Ovary (tissue), 7 donors: ENCODE measurements at regions not wholly inside any gene's neighbourhood (a gene's known extent, or its start where the extent isn't known, plus 50 kb on each side); places are given as distances from the start of the nearest gene placed in this dataset.

Experiments
- DNase-seq, 5 donors: peaks; one replicate each; pipeline ENCODE4 v3.0.0-alpha.2; 2019 to 2020
- H3K27ac ChIP-seq, 2 donors: fragments of 200-600 bp; one replicate each; pipeline versions ENCODE4 v1.5.1 to v1.8.0; 2019 to 2022
- H3K27me3 ChIP-seq: fragments of 200-600 bp; one replicate; pipeline ENCODE4 v1.8.0; 2022
- H3K36me3 ChIP-seq: fragments of 200-600 bp; sonication (generic); one replicate; pipeline ENCODE4 v1.5.1; 2019
- H3K4me1 ChIP-seq: one replicate; pipeline ENCODE4 v1.8.1; 2013; ENCODE audit warnings: mild to moderate bottlenecking, moderate library complexity; ENCODE audit not compliant: insufficient read depth
- H3K4me3 ChIP-seq: fragments of 200-600 bp; sonication (generic); one replicate; pipeline ENCODE4 v1.5.1; 2017
- H3K9me3 ChIP-seq, 2 donors: fragments of 200-600 bp in 1 of 2; sonication (generic) in 1 of 2; one replicate each; pipeline versions ENCODE4 v1.5.1 to v1.8.1; 2013 to 2019; ENCODE audit warnings: mild to moderate bottlenecking in 1 of 2, moderate library complexity in 1 of 2
- EP300 ChIP-seq: sonication (generic); formaldehyde crosslinking; IDR thresholded peaks from one replicate; pipeline ENCODE4 v1.6.1; 2017; ENCODE audit warnings: antibody characterized with exemption
- POLR2A ChIP-seq: fragments of 450-650 bp; IDR thresholded peaks from one replicate; pipeline ENCODE4 v1.6.1; 2017; ENCODE audit warnings: antibody characterized with exemption, mild to moderate bottlenecking, moderate library complexity
- WGBS, 3 donors: extraction: QIAGEN DNeasy Blood & Tissue Kit in 1 of 3; methylation state at CpG; one replicate each; pipeline versions ENCODE4 v1.1.5 to v1.1.7; 2013 to 2017; 5-methylcytosine and 5-hydroxymethylcytosine counted together
- intact Hi-C, 4 donors: fragments of 100-400 bp; cut with DNase I; formaldehyde crosslinking; loops; one replicate each; pipeline versions ENCODE4 v1.11.0 to v1.15.1; 2022 to 2023
- TF ChIP-seq, protein P1 (sequence below), 3 donors: fragments of 450-650 bp in 2 of 3; fragments of 200-600 bp in 1 of 3; IDR thresholded peaks; one replicate each; pipeline versions ENCODE4 v1.5.1 to v1.8.0; 2016 to 2022; ENCODE audit warnings: antibody characterized with exemption in 3 of 3, mild to moderate bottlenecking in 1 of 3
- donor health status: DM: no; HTN: no; CAD: no; lungs with moderate emphysema.
- donor health status: DM: no; HTN: no; CAD: no.
- donor health status: Bipolar disorder and iron deficiency.
- donor health status: DM: no; HTN: no; CAD: no.
- donor health status: DM: yes; HTN: yes; CAD: no.

DNA sequence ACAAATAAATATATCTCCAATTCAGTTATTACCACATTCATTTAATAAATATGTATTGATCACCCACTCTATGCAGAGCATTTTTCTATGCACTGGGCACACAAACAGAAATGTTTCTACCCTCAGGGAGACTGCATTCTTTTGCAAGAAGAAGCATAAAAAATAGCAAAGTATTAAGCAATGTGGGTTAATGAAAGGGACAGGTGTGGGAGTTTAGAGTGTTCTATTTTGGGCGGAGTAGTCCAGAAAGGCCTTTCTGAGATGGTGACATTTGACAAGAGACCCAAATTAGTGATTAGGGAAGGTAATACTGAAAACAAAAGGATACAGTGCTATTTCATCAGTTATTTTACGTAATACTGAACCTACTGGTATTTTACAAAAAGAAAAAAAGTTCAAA lies 394.3 kb upstream of the CHST9 start:
- 90 to 93% (median 92%) methylated on average over 2 of the region's 2 CpGs for WGBS, 3 donors
- TF ChIP-seq POLR2A (no peak), EP300 (no peak)
- TF ChIP-seq, protein P1, sequence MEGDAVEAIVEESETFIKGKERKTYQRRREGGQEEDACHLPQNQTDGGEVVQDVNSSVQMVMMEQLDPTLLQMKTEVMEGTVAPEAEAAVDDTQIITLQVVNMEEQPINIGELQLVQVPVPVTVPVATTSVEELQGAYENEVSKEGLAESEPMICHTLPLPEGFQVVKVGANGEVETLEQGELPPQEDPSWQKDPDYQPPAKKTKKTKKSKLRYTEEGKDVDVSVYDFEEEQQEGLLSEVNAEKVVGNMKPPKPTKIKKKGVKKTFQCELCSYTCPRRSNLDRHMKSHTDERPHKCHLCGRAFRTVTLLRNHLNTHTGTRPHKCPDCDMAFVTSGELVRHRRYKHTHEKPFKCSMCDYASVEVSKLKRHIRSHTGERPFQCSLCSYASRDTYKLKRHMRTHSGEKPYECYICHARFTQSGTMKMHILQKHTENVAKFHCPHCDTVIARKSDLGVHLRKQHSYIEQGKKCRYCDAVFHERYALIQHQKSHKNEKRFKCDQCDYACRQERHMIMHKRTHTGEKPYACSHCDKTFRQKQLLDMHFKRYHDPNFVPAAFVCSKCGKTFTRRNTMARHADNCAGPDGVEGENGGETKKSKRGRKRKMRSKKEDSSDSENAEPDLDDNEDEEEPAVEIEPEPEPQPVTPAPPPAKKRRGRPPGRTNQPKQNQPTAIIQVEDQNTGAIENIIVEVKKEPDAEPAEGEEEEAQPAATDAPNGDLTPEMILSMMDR (IDR thresholded peaks at IDR 0.05) = no peak
- no peaks in the 10 kb centered on the region for H3K9me3 ChIP-seq
- intact Hi-C loops = no loop called here
- no peak for DNase-seq
- no peaks in the 10 kb centered on the region for H3K4me1 ChIP-seq
- H3K36me3 ChIP-seq = no peaks in the 10 kb centered on the region
- no peak overlapping the region for H3K4me3 ChIP-seq
- no peaks in the 10 kb centered on the region for H3K27me3 ChIP-seq
- H3K27ac ChIP-seq = no peak overlapping the region

DNA sequence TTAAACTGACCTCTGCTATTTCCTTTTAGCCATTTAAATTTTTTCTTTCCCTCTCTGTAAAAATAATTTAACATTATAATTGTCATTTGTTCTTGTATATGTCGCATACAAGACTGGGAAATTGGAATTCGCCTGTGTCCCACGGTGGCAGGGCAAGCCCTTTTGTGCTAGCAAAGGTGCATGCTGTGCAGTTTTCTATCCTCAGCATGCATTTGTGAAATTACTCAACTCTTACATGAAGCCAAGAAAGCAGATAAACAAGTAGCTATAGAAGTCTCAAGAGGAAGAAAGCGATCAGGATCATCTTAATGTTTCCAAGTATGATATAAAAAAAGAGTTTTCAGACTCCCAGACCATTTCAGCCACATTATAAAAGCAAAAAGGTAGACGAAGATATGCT lies 392.6 kb upstream of the CHST9 start:
- no peak for DNase-seq
- no peaks in the 10 kb centered on the region for H3K36me3 ChIP-seq
- H3K27ac ChIP-seq = no peak overlapping the region
- no peaks in the 10 kb centered on the region for H3K27me3 ChIP-seq
- 54 to 57% (median 56%) methylated on average over 5 of the region's 5 CpGs for WGBS, 3 donors
- H3K4me3 ChIP-seq = no peak overlapping the region
- H3K9me3 ChIP-seq = no peaks in the 10 kb centered on the region
- no peaks in the 10 kb centered on the region for H3K4me1 ChIP-seq
- intact Hi-C loops = no loop called here
- no peak for TF ChIP-seq POLR2A
- TF ChIP-seq, protein P1 (IDR thresholded peaks at IDR 0.05) = no peak

DNA sequence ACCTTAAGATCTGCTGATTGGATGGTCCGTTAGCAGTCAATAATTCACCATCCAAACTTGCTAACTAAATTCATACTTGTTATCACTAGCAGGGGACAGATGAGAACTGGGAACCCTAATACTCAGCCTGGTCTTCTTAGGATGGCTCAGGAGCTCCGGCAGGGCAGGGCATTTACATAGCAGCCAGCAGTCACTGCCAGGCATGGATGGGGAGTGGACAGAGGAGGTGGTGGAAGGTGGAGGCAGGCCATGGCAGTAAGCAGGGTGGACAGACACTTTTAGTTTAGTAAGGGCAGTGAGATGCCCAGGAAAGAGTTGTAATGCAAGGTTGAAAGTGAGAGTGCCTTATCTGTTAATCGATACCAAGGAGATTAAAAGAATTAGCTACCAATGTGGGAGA lies 392.2 kb upstream of the CHST9 start:
- no peak overlapping the region for H3K27ac ChIP-seq
- intact Hi-C loops = no loop called here
- WGBS, 3 donors = 67 to 81% (median 70%) methylated on average over 3 of the region's 3 CpGs
- H3K4me1 ChIP-seq = no peaks in the 10 kb centered on the region
- H3K4me3 ChIP-seq = no peak overlapping the region
- no peak for DNase-seq
- no peaks in the 10 kb centered on the region for H3K27me3 ChIP-seq
- H3K9me3 ChIP-seq = no peaks in the 10 kb centered on the region
- no peak for TF ChIP-seq POLR2A
- TF ChIP-seq EP300 = no peak
- TF ChIP-seq, protein P1 (IDR thresholded peaks at IDR 0.05) = no peak
- H3K36me3 ChIP-seq = no peaks in the 10 kb centered on the region

DNA sequence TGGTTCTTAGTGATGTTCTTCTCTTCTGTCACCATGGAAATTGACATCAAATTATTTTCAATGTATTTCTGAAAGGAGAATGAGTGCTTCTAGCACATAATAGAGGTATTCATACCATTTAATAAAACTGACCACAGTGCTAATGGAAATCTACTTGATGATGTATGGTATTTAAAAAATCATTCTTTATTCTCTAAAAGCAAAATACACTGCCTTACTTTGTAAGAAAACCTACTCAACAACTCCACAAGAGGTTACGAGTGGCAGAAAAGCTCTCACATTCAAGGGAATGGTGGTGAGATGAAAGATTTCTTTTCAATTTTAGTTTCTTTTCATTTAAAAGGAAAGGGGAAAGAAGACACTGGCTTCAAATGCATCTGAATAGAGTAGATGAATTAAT lies 382.3 kb upstream of the CHST9 start:
- no peaks in the 10 kb centered on the region for H3K9me3 ChIP-seq
- no peak overlapping the region for H3K4me3 ChIP-seq
- no peaks in the 10 kb centered on the region for H3K27me3 ChIP-seq
- no peak overlapping the region for H3K27ac ChIP-seq
- DNase-seq = no peak
- H3K36me3 ChIP-seq = no peaks in the 10 kb centered on the region
- intact Hi-C loops = loop anchor here in 1 of 4 donors (10.0 kb wide), 1 partner anchor 1667 kb away; no protein-coding TSS in a partner anchor
- no peaks in the 10 kb centered on the region for H3K4me1 ChIP-seq
- TF ChIP-seq, protein P1 (IDR thresholded peaks at IDR 0.05) = no peak
- no peak for TF ChIP-seq EP300
- TF ChIP-seq POLR2A = no peak
- WGBS, 3 donors = 91 to 97% (median 95%) methylated on average over 1 of the region's 1 CpG

DNA sequence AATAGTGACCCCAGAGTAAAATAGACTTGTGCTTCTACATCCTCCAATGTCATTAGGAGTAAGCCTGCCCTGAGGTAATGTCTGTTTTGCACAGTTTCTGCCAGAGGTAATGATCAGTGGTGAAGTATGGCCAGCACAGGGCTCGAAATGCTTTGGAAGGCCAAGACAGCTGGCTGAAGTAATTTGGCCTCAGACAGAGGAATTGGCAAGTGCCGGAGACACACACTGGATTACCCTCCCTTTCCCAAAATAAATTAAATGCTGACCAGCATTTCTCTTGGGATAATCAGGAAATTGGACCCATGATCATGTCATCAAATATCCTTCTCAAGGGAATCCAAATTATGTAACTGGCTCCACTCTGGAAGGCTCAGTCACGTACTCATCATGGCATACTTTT lies 379.0 kb upstream of the CHST9 start:
- Histone ChIP-seq H3K36me3 (no peaks in the 10 kb centered on the region), H3K4me3 (no peak overlapping the region), H3K27me3 (no peaks in the 10 kb centered on the region), H3K27ac (no peak overlapping the region), H3K9me3 (no peaks in the 10 kb centered on the region), H3K4me1 (no peaks in the 10 kb centered on the region)
- DNase-seq = no peak
- TF ChIP-seq POLR2A = no peak
- TF ChIP-seq, protein P1 (IDR thresholded peaks at IDR 0.05) = no peak
- no peak for TF ChIP-seq EP300
- 54 to 56% (median 55%) methylated on average over 3 of the region's 3 CpGs for WGBS, 3 donors
- intact Hi-C loops = loop anchor here in 1 of 4 donors (10.0 kb wide), 1 partner anchor 1671 kb away; no protein-coding TSS in a partner anchor
